Endothelial cell of umbilical vein (primary cell): ENCODE measurements at regions not wholly inside any gene's neighbourhood (a gene's known extent, or its start where the extent isn't known, plus 50 kb on each side); places are given as distances from the start of the nearest gene placed in this dataset.

Experiments
- BruUV-seq: library from RNA; stranded (reverse); fragments of 400-500 nt; replicated peaks from 2 replicates; lab custom pipeline; 2021; lab: Mats Ljungman, UMichigan
- CTCF ChIA-PET: fragments of 300-600, 350-600 bp; sonication (Branson Sonifier 250); formaldehyde crosslinking; loops from one replicate; lab custom pipeline; 2021; ENCODE audit warnings: antibody characterized with exemption, inconsistent platforms; lab: Charles Lee
- POLR2A ChIA-PET: fragments of 300-600, 350-600 bp; sonication (Branson Sonifier 250); formaldehyde crosslinking; loops from one replicate; lab custom pipeline; 2021; ENCODE audit warnings: antibody characterized with exemption, inconsistent platforms; lab: Charles Lee
- DNase-seq: peaks from one replicate; pipeline ENCODE4 v3.0.0-alpha.2; 2011; ENCODE audit warnings: low read depth, low spot score
- FAIRE-seq: peaks from 2 replicates; lab custom pipeline; 2011; peaks lifted over from hg19 to GRCh38; lab: Jason Lieb, UNC
- H2AFZ ChIP-seq: 2 replicates; pipeline ENCODE4 v1.6.0; 2012; ENCODE audit warnings: low read depth, low read length, control low read depth, inconsistent platforms
- H3K27ac ChIP-seq: 2 replicates; pipeline ENCODE4 v1.5.1; 2011; ENCODE audit warnings: low read depth, mild to moderate bottlenecking, control low read depth, low read length, moderate library complexity; ENCODE audit not compliant: insufficient read depth
- H3K27me3 ChIP-seq, 2 experiments: 2 replicates each; pipeline versions ENCODE4 v1.6.0 to v1.6.1; 2011; ENCODE audit warnings: low read length in 2 of 2, mixed read lengths in 1 of 2; ENCODE audit not compliant: control insufficient read depth in 2 of 2, insufficient read depth in 2 of 2
- H3K36me3 ChIP-seq, 2 experiments: 2 replicates in 1 of 2; 3 replicates in 1 of 2; pipeline ENCODE4 v1.5.1; 2011; ENCODE audit warnings: low read length in 2 of 2, mild to moderate bottlenecking in 1 of 2, moderate library complexity in 1 of 2; ENCODE audit not compliant: control insufficient read depth in 2 of 2, insufficient read depth in 2 of 2; ENCODE audit errors: extremely low read depth in 1 of 2
- H3K4me1 ChIP-seq: 3 replicates; pipeline ENCODE4 v1.5.1; 2011; ENCODE audit warnings: mild to moderate bottlenecking, low read length; ENCODE audit not compliant: control insufficient read depth, insufficient read depth; ENCODE audit errors: extremely low read depth
- H3K4me2 ChIP-seq: 2 replicates; pipeline ENCODE4 v1.6.1; 2011; ENCODE audit warnings: low read length, control low read depth, mixed read lengths; ENCODE audit not compliant: insufficient read depth
- H3K4me3 ChIP-seq, 3 experiments: fragments of 200-600 bp in 1 of 3; sonication (generic), shearing (Covaris generic) in 1 of 3; replicated peaks in 1 of 3; 2 replicates each; pipeline ENCODE4 v1.5.1; 2011 to 2016; ENCODE audit warnings: control low read depth in 3 of 3, low read length in 3 of 3, mild to moderate bottlenecking in 2 of 3, inconsistent platforms in 1 of 3, low read depth in 1 of 3, moderate library complexity in 1 of 3; ENCODE audit not compliant: insufficient read depth in 1 of 3
- H3K79me2 ChIP-seq: 2 replicates; pipeline ENCODE4 v1.6.0; 2012; ENCODE audit warnings: low read length, inconsistent platforms; ENCODE audit not compliant: control insufficient read depth, insufficient read depth
- H3K9ac ChIP-seq: replicated peaks from 2 replicates; pipeline ENCODE3; 2011; ENCODE audit warnings: low read length, control low read depth; ENCODE audit not compliant: insufficient read depth; ENCODE audit errors: extremely low read depth
- H3K9me1 ChIP-seq: replicated peaks from 3 replicates; pipeline ENCODE4 v1.6.0; 2011; ENCODE audit warnings: mild to moderate bottlenecking, low read length; ENCODE audit not compliant: control insufficient read depth, insufficient read depth; ENCODE audit errors: extremely low read depth
- H3K9me3 ChIP-seq: replicated peaks from 2 replicates; pipeline ENCODE4 v1.5.1; 2012; ENCODE audit warnings: low read length, inconsistent platforms; ENCODE audit not compliant: control insufficient read depth, insufficient read depth
- H4K20me1 ChIP-seq: replicated peaks from 2 replicates; pipeline ENCODE3; 2011; ENCODE audit warnings: mild to moderate bottlenecking, low read length; ENCODE audit not compliant: control insufficient read depth, insufficient read depth; ENCODE audit errors: extremely low read depth
- EZH2 ChIP-seq: IDR thresholded peaks from 2 replicates; pipeline ENCODE4 v1.6.1; 2012; ENCODE audit warnings: borderline replicate concordance, low read depth, mild to moderate bottlenecking, moderate library complexity, low read length, inconsistent platforms; ENCODE audit not compliant: severe bottlenecking
- FOS ChIP-seq: IDR thresholded peaks from 2 replicates; pipeline ENCODE4 v1.6.1; 2011; ENCODE audit warnings: mild to moderate bottlenecking, low read length, moderate library complexity, borderline replicate concordance; ENCODE audit not compliant: insufficient read depth
- GATA2 ChIP-seq: IDR thresholded peaks from 2 replicates; pipeline ENCODE4 v1.7.0; 2011; ENCODE audit warnings: low read depth, mild to moderate bottlenecking, moderate library complexity, mixed read lengths, low read length; ENCODE audit not compliant: insufficient read length, insufficient read depth
- JUN ChIP-seq: IDR thresholded peaks from 2 replicates; pipeline ENCODE4 v1.6.1; 2011; ENCODE audit warnings: borderline replicate concordance, low read depth; ENCODE audit not compliant: insufficient read length, insufficient read depth
- MYC ChIP-seq: IDR thresholded peaks from one replicate; pipeline ENCODE4 v1.6.1; 2011; ENCODE audit warnings: mild to moderate bottlenecking, low read depth, low read length
- POLR2A ChIP-seq: IDR thresholded peaks from 2 replicates; pipeline ENCODE4 v1.6.1; 2012; ENCODE audit warnings: low read depth, mild to moderate bottlenecking, control low read depth, low read length
- POLR2AphosphoS5 ChIP-seq: IDR thresholded peaks from 2 replicates; pipeline ENCODE4 v1.6.1; 2012; ENCODE audit warnings: low read depth, mild to moderate bottlenecking, control low read depth, low read length, moderate library complexity; ENCODE audit not compliant: insufficient read depth
- dilution Hi-C: fragments of 300-500 bp; cut with MboI; formaldehyde crosslinking; loops from one replicate; pipeline ENCODE4 v1.15.0; 2019; ENCODE audit warnings: low sequenced_read_pairs; ENCODE audit not compliant: extremely low pct_ligation_motif_present
- intact Hi-C: fragments of 100-400 bp; cut with micrococcal nuclease; formaldehyde crosslinking; loops from one replicate; pipeline ENCODE4 v1.10.0; 2022
- TF ChIP-seq, protein P1 (sequence below): IDR thresholded peaks from 2 replicates; pipeline ENCODE4 v1.6.1; 2011; ENCODE audit not compliant: insufficient read depth, insufficient read length
- TF ChIP-seq, protein P2 (sequence below), 2 donors: IDR thresholded peaks; 1 replicate in 1 of 2; 2 replicates in 1 of 2; pipeline ENCODE4 v1.5.1; 2011; ENCODE audit warnings: low read length in 2 of 2, mild to moderate bottlenecking in 2 of 2, moderate library complexity in 2 of 2, control low read depth in 1 of 2, inconsistent platforms in 1 of 2, low read depth in 1 of 2; ENCODE audit not compliant: insufficient read depth in 1 of 2; ENCODE audit errors: extremely low read depth in 1 of 2

DNA sequence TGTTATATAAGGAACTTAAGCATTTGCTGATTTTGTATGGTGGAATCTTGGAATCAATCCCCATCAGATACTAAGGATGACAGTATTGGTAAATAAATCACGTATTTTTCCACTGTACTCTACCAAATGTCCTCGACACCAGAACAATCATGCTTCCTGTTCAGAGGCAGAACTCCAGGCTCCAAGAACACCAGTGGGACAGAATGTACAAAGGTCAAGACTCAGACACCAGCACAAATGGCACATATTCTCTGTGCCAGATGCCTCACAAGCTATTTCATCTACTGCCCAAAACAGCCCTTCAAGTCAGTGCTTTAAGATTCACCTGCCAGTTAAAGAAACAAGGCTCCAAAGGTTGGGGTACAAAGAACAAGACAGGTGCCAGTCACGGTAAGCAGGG, 420.5 kb downstream of the STK39 start:
- no peak for FAIRE-seq
- Histone ChIP-seq H3K9me3 (peaks cover 2% of the 10 kb centered on the region), H3K27ac (no peak overlapping the region), H3K4me2 (no peak overlapping the region), H3K9ac (no peak overlapping the region), H3K4me1 (no peaks in the 10 kb centered on the region), H3K79me2 (no peaks in the 10 kb centered on the region), H3K9me1 (no peaks in the 10 kb centered on the region), H3K36me3 (no peaks in the 10 kb centered on the region), H4K20me1 (no peaks in the 10 kb centered on the region), H3K4me3 (no peak overlapping the region), H2AFZ (no peak overlapping the region), H3K27me3 (no peaks in the 10 kb centered on the region)
- no peak for DNase-seq
- no TSS peak for BruUV-seq
- POLR2A ChIA-PET: no interaction called here
- TF ChIP-seq POLR2A (no peak), EZH2 (no peak), GATA2 (no peak), FOS (no peak), JUN (no peak), POLR2AphosphoS5 (no peak), MYC (no peak)
- TF ChIP-seq, protein P1, sequence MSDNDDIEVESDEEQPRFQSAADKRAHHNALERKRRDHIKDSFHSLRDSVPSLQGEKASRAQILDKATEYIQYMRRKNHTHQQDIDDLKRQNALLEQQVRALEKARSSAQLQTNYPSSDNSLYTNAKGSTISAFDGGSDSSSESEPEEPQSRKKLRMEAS: no peak
- TF ChIP-seq, protein P2, sequence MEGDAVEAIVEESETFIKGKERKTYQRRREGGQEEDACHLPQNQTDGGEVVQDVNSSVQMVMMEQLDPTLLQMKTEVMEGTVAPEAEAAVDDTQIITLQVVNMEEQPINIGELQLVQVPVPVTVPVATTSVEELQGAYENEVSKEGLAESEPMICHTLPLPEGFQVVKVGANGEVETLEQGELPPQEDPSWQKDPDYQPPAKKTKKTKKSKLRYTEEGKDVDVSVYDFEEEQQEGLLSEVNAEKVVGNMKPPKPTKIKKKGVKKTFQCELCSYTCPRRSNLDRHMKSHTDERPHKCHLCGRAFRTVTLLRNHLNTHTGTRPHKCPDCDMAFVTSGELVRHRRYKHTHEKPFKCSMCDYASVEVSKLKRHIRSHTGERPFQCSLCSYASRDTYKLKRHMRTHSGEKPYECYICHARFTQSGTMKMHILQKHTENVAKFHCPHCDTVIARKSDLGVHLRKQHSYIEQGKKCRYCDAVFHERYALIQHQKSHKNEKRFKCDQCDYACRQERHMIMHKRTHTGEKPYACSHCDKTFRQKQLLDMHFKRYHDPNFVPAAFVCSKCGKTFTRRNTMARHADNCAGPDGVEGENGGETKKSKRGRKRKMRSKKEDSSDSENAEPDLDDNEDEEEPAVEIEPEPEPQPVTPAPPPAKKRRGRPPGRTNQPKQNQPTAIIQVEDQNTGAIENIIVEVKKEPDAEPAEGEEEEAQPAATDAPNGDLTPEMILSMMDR (IDR thresholded peaks at IDR 0.05; ENCODE audit: extremely low read depth in 1 of 2, insufficient read depth in 1 of 2, low read depth in 1 of 2, low read length in 2 of 2): no peak
- CTCF ChIA-PET: no interaction called here
- dilution Hi-C loops: no loop called here
- intact Hi-C loops: no loop called here
